EL (cell line): ENCODE measurements at regions not wholly inside any gene's neighbourhood (a gene's known extent, or its start where the extent isn't known, plus 50 kb on each side); places are given as distances from the start of the nearest gene placed in this dataset.

ENCODE experiments used
- DNase-seq: peaks from one replicate; pipeline ENCODE4 v3.0.0-alpha.2; 2016

DNA sequence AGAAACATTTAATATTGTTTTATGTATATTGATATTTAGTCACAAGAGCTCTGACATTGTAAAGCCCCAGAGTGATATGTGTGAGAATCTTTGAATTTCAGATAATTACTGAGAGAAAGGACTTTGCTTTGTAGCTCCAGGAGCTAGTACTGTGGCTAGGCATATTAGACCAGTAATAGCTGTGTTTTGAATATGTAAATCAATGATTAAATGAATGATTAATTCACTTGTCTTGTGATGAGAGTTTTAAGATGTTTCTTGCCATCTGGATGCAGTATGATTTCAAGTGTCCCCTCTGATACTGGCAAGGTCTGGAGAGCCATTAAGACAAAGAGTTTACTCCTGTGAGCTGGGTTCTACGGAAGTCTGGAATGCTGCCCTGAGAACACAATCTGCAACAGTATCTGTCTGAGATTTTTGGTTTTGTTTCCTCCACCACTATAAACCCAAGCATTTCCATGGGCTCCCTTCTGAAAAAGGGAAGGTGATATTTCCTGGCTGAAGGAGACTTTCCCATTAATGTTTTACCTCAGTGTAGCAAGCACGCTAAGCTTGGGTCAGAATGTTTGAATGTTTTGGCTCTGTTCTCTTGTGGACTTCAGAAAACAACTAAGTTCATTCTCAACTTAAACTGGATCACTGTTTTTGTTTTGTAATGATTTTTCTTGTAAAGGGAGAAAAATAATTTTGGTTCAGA is 61.3 kb upstream of the BICC1 start:
- no peak for DNase-seq

DNA sequence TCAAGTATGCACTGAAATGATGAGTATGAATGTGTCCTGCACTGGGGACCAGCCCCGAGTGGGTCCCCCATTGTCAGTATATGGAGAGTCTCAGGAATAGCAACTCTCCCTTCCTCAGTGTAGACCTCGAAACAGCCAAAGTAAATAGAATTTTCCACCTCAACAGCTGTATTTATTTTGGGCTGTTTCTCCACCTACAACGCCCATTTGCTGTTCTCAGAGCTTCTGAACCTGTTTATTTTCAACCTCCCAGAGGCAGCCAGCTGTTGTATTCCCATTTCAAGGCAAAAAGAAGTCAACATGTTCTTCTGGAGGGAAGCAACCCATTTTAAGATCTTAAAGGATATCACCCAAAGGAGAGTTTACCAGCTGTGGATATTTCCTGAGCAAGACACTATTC is 59.6 kb upstream of the BICC1 start:
- DNase-seq: no peak

DNA sequence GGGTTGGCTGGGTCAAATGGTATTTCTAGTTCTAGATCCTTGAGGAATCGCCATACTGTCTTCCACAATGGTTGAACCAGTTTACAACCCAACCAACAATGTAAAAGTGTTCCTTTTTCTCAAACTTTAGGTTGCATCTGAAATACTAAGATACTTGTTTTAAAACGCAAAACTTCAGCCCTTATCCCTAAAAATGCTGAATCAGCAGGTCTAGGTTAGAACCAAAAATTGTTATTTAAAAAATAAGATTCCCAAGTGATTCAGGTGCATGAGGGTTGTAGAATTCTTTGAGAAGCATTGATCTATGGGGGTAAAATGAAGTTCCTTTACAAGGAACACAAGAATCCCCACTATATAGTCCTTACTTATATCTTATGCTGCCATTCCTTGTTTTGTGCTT is 56.5 kb upstream of the BICC1 start:
- no peak for DNase-seq

DNA sequence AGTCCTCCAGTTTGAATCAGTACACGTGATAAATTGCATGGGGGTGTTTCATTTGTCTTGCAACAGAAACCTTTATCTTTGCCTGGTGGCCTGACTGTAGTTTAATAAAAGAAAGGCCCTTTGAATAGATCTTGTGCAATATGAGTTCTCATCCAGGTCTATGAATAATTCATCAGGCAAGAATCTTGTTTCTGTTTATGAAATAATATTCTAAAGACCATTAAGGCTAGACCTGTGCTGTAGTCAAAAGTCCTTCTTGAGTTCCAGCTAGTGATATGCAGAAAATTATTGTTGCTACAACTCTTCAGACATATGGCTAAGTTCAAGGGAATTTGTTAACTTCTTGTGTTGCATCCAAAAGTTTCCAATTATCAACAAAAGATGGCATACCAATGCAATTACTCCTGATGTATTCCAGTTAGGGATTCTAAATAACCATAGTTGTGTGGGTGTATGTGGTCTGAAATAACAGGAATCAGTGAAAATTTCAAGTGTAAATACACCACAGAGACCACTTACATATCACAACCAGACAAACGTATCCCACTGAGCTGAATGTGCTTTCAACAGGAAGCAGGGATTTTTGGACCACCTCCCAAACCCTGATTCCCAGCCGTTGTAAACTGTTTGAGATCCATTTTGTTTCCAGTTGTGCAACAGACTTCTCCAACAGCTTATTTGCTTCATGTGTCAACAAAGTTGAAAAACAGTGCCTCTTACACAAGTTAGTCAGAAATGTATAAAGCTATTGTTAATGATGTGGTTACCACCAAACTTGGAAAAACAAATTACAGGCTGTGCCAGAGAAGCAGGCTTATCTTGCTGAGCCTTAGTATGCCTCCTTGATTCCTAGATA is 54.7 kb upstream of the BICC1 start:
- peak; percentile 74 for DNase-seq

DNA sequence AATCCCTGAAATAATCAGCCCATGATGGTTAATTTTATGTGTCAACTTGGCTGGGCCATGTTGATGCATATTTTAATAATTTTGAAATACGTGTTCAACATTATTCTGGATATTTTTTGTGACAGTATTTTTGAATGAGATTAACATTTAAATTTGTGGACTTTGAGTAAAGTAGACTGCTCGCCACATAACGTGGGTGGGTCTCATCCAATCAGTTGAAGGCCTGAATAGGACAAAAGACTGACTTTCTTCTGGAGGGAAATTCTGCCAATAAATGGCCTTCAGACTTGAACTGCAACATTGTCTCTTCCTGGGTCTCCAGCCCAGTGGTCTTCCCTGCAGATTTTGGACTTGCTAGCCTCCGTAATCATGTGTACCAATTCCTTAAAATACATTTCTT is 53.6 kb upstream of the BICC1 start:
- DNase-seq: no peak

DNA sequence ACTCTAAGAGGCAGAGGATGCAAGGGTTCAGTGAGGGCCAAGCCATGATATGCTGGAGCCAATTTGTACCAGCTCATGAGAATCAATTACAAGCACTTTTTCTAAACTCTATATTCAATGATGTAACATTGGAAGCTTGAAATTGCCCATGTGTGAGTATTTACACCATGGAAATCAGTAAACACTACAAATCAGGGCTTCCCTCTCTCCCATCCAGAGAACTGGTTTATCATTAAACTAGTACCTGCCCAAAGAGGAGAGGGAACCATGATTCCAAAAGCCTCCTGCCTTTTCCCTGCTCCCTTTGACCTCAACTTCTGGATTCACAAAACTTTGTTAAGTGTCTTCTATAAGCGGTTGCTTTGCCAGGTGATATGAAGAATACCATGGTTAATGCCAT is 52.5 kb upstream of the BICC1 start:
- no peak for DNase-seq

DNA sequence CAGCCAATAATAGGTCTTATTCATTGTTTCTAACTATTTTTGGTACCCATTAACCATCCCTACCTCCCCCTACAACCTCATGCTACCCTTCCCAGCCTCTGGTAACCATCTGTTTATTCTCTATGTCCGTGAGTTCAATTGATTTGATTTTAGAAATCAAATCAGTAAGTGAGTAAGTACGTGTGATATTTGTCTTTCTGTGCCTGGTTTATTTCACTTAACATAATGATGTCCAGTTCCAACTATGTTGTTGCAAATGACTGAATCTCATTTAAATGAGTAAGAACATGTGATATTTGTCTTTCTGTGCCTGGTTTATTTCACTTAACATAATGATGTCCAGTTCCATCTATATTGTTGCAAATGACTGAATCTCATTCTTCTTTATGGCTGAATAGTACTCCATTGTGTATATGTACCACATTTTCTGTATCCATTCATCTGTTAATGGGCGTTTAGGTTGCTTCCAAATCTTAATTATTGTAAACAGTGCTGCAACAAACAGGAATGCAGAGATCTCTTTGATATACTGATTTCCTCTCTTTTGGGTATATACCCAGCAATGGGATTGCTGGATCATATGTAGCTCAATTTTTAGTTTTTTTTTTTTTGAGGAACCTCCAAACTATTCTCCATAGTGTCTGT is 49.7 kb upstream of the BICC1 start:
- DNase-seq: no peak
